Smooth muscle cell (in vitro differentiated cells): ENCODE measurements at regions not wholly inside any gene's neighbourhood (a gene's known extent, or its start where the extent isn't known, plus 50 kb on each side); places are given as distances from the start of the nearest gene placed in this dataset.

Experiments
- DNase-seq: peaks from one replicate; lab custom pipeline; 2025; ENCODE audit not compliant: unreplicated experiment; lab: John Stamatoyannopoulos, UW
- H2AFZ ChIP-seq: fragments of 200-600 bp; sonication (generic); 2 replicates; pipeline ENCODE4 v1.6.0; 2016; ENCODE audit warnings: antibody characterized with exemption, low read depth, mild to moderate bottlenecking
- H3F3A ChIP-seq: fragments of 200-600 bp; sonication (generic); 2 replicates; pipeline ENCODE4 v1.6.0; 2017; ENCODE audit warnings: antibody characterized with exemption, low read depth
- H3K27ac ChIP-seq: fragments of 200-600 bp; sonication (generic); 2 replicates; pipeline ENCODE4 v1.5.1; 2016; ENCODE audit warnings: low read depth, mild to moderate bottlenecking
- H3K27me3 ChIP-seq: fragments of 200-600 bp; sonication (generic); 2 replicates; pipeline ENCODE4 v1.6.1; 2016; ENCODE audit warnings: low read depth, mild to moderate bottlenecking
- H3K36me3 ChIP-seq: fragments of 200-600 bp; sonication (generic); 2 replicates; pipeline ENCODE4 v1.5.1; 2016; ENCODE audit warnings: low read depth
- H3K4me1 ChIP-seq: fragments of 200-600 bp; sonication (generic); 2 replicates; pipeline ENCODE4 v1.5.1; 2016; ENCODE audit warnings: low read depth
- H3K4me2 ChIP-seq: fragments of 200-600 bp; sonication (generic); 2 replicates; pipeline ENCODE4 v1.6.0; 2016; ENCODE audit warnings: mild to moderate bottlenecking
- H3K4me3 ChIP-seq: fragments of 200-600 bp; sonication (generic); 2 replicates; pipeline ENCODE4 v1.5.1; 2016; ENCODE audit warnings: mild to moderate bottlenecking
- H3K79me2 ChIP-seq: fragments of 200-600 bp; sonication (generic); 2 replicates; pipeline ENCODE4 v1.6.0; 2016; ENCODE audit warnings: low read depth, mild to moderate bottlenecking
- H3K9ac ChIP-seq: fragments of 200-600 bp; sonication (generic); 2 replicates; pipeline ENCODE4 v1.6.0; 2016; ENCODE audit warnings: low read depth
- H3K9me3 ChIP-seq: fragments of 200-600 bp; sonication (generic); replicated peaks from 2 replicates; pipeline ENCODE4 v1.5.1; 2016; ENCODE audit warnings: low read depth
- H4K20me1 ChIP-seq: fragments of 200-600 bp; sonication (generic); 2 replicates; pipeline ENCODE4 v1.6.0; 2016; ENCODE audit warnings: low read depth
- CTCF ChIP-seq: fragments of 200-600 bp; sonication (generic); IDR thresholded peaks from 2 replicates; pipeline ENCODE4 v1.5.1; 2017; ENCODE audit warnings: borderline replicate concordance, mild to moderate bottlenecking, antibody characterized with exemption; ENCODE audit not compliant: insufficient read depth, poor library complexity, severe bottlenecking
- WGBS: methylation state at CpG from one replicate; pipeline ENCODE4 v1.1.7; 2016; ENCODE audit warnings: low lambda C conversion rate; 5-methylcytosine and 5-hydroxymethylcytosine counted together

- Histone ChIP-seq H3K27ac (no peak overlapping the region), H2AFZ (no peak overlapping the region), H3K9me3 (no peaks in the 10 kb centered on the region), H3K4me3 (no peak overlapping the region), H3K27me3 (peaks cover 5% of the 10 kb centered on the region), H3K36me3 (no peaks in the 10 kb centered on the region), H3K4me1 (no peaks in the 10 kb centered on the region), H3F3A (no peaks in the 10 kb centered on the region), H4K20me1 (no peaks in the 10 kb centered on the region), H3K4me2 (no peak overlapping the region), H3K79me2 (no peaks in the 10 kb centered on the region), H3K9ac (no peak overlapping the region)
- WGBS, result 81% methylated on average over 2 of the region's 2 CpGs
- no peak for TF ChIP-seq CTCF
- no peak for DNase-seq
These were observed 240.6 kb downstream of the PTBP2 start for GRCh38 chr1:96962216-96962615.

DNA sequence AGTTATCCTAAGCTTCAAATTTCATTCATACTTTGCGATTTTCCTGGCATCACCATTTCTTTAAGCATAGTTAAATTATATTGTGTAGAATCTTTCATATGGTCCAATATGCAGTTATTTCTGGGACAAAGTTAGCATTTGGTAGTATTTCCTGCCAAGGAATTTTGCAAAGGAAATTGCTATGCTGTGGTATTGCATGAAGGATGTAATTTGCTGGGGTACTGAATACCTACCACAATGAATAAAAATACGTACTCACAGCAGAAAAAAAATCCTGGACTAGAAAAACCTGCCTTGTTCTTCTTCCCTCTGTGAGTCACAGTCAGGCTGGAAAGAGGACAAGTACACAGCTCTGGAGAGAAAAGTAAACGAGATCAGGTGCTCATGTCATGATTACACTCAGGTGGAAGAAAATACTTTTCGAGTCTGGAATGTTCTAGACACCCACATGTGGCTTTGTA, 241.2 kb downstream of the PTBP2 start:
- no peaks in the 10 kb centered on the region for H3K4me1 ChIP-seq
- no peak overlapping the region for H3K9ac ChIP-seq
- no peaks in the 10 kb centered on the region for H3K36me3 ChIP-seq
- H2AFZ ChIP-seq, result no peak overlapping the region
- H3K27ac ChIP-seq, result no peak overlapping the region
- no peak overlapping the region for H3K4me2 ChIP-seq
- no peaks in the 10 kb centered on the region for H3F3A ChIP-seq
- H4K20me1 ChIP-seq, result no peaks in the 10 kb centered on the region
- no peaks in the 10 kb centered on the region for H3K9me3 ChIP-seq
- no peaks in the 10 kb centered on the region for H3K79me2 ChIP-seq
- 75% methylated on average over 4 of the region's 4 CpGs for WGBS
- H3K4me3 ChIP-seq, result no peak overlapping the region
- DNase-seq, result no peak
- peaks cover 5% of the 10 kb centered on the region for H3K27me3 ChIP-seq
- TF ChIP-seq CTCF, result no peak

DNA sequence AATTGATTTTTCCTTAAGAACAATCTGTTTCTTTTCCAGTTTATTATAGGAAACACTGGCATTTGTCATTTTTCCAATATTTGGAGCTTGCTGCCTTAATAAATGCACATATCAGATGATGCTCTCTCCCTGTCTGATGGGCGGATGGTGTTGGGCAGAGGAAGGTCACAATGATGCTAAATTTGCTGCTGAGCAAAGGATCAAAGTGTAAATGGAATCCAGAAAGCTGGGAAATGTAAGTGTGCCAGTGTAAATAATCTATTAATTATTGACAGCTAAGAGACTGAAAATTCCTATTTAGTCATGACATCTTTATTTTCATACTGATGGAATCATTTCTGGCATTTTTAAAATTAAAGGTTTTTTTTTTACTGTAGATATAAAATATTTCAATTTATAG, 243.2 kb downstream of the PTBP2 start:
- Histone ChIP-seq H3K9ac (no peak overlapping the region), H3K27ac (no peak overlapping the region), H4K20me1 (no peaks in the 10 kb centered on the region), H3K36me3 (no peaks in the 10 kb centered on the region), H3K4me1 (no peaks in the 10 kb centered on the region), H2AFZ (no peak overlapping the region), H3K79me2 (no peaks in the 10 kb centered on the region), H3K4me2 (no peak overlapping the region), H3K9me3 (no peaks in the 10 kb centered on the region), H3F3A (no peaks in the 10 kb centered on the region), H3K27me3 (peaks cover 5% of the 10 kb centered on the region), H3K4me3 (no peak overlapping the region)
- no peak for DNase-seq
- WGBS, result 97% methylated on average over 1 of the region's 1 CpG
- no peak for TF ChIP-seq CTCF

DNA sequence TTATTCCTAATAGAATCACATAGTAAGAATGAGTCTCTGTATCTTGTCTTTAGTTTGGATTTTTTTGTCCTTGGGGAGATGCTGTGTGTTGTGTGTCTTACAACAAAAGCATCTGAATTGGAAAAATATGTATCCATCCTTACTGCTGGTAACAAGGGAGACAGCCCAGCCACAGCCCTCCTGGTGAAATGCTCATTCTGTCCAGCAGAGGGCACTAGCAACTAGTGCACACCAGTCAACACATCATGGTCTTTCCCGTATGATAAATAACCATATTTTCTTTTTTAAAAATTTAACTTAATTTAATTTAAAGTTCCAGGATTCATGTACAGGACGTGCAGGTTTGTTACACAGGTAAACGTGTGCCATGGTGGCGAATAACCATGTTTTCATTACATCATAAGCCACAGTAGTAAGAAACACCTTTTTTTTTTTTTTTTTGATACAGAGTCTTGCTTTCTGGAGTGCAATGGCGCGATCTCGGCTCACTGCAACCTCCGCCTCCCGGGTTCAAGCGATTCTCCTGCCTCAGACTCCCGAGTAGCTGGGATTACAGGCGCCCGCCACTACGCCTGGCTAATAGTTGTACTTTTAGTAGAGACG, 245.1 kb downstream of the PTBP2 start:
- WGBS, result 57% methylated on average over 15 of the region's 15 CpGs
- Histone ChIP-seq H3K4me2 (peak overlapping the region; percentile 74), H3K4me3 (peak overlapping the region; percentile 24), H3K4me1 (no peaks in the 10 kb centered on the region), H4K20me1 (no peaks in the 10 kb centered on the region), H2AFZ (no peak overlapping the region), H3K9ac (no peak overlapping the region), H3K27ac (no peak overlapping the region), H3F3A (no peaks in the 10 kb centered on the region), H3K36me3 (no peaks in the 10 kb centered on the region), H3K79me2 (no peaks in the 10 kb centered on the region), H3K9me3 (no peaks in the 10 kb centered on the region), H3K27me3 (peaks cover 5% of the 10 kb centered on the region)
- peak; percentile 35 for DNase-seq
- TF ChIP-seq CTCF, result peak; percentile 96
